IMR-90 (cell line): ENCODE measurements at regions not wholly inside any gene's neighbourhood (a gene's known extent, or its start where the extent isn't known, plus 50 kb on each side); places are given as distances from the start of the nearest gene placed in this dataset.

Experiments used
- ATAC-seq: fragments of 200-7000 bp; cut with Tn5 transposase; 2 replicates; pipeline ENCODE4 v1.9.1; 2020; ENCODE audit warnings: low read depth, mild to moderate bottlenecking, moderate library complexity
- BruUV-seq: library from RNA; stranded (reverse); fragments of 400-500 nt; replicated peaks from 2 replicates; lab custom pipeline; 2021; lab: Mats Ljungman, UMichigan
- CTCF ChIA-PET: fragments of 300-600 bp; formaldehyde crosslinking; extraction: SDS; loops from one replicate; lab custom pipeline; 2021; ENCODE audit warnings: antibody characterized with exemption; lab: Yijun Ruan, JAX
- POLR2A ChIA-PET: fragments of 300-600 bp; sonication (Branson Sonifier 250); formaldehyde crosslinking; loops from one replicate; lab custom pipeline; 2022; ENCODE audit warnings: antibody characterized with exemption; ENCODE audit not compliant: unreplicated experiment; lab: Charles Lee
- DNase-seq: peaks from one replicate; pipeline ENCODE4 v3.0.0; 2013
- H2AFZ ChIP-seq: replicated peaks from 2 replicates; pipeline ENCODE3; 2013; ENCODE audit warnings: low read length, mild to moderate bottlenecking; ENCODE audit not compliant: poor library complexity
- H2AK5ac ChIP-seq: 2 replicates; pipeline ENCODE4 v1.6.1; 2013; ENCODE audit warnings: low read depth, low read length, inconsistent platforms
- H2AK9ac ChIP-seq: replicated peaks from 2 replicates; pipeline ENCODE3; 2013; ENCODE audit warnings: mild to moderate bottlenecking, low read depth, low read length, moderate library complexity; ENCODE audit not compliant: poor library complexity
- H2BK120ac ChIP-seq: 2 replicates; pipeline ENCODE4 v1.6.1; 2013; ENCODE audit warnings: low read depth, low read length, inconsistent platforms
- H2BK15ac ChIP-seq: 3 replicates; pipeline ENCODE4 v1.6.1; 2013; ENCODE audit warnings: low read depth, low read length, inconsistent platforms
- H2BK20ac ChIP-seq: 2 replicates; pipeline ENCODE4 v1.6.1; 2013; ENCODE audit warnings: low read depth, mild to moderate bottlenecking, inconsistent platforms, low read length, moderate library complexity
- H2BK5ac ChIP-seq: 2 replicates; pipeline ENCODE4 v1.6.1; 2013; ENCODE audit warnings: mild to moderate bottlenecking, low read depth, low read length, inconsistent platforms; ENCODE audit not compliant: poor library complexity, severe bottlenecking
- H3K14ac ChIP-seq: replicated peaks from 2 replicates; pipeline ENCODE4 v1.6.1; 2013; ENCODE audit warnings: low read depth, low read length, inconsistent platforms
- H3K18ac ChIP-seq: 2 replicates; pipeline ENCODE4 v1.6.1; 2013; ENCODE audit warnings: low read depth, low read length, control low read depth
- H3K23ac ChIP-seq: 2 replicates; pipeline ENCODE4 v1.6.1; 2013; ENCODE audit warnings: low read depth, low read length, inconsistent platforms
- H3K27ac ChIP-seq: 2 replicates; pipeline ENCODE4 v1.5.1; 2013; ENCODE audit warnings: mild to moderate bottlenecking, control low read depth, low read length; ENCODE audit not compliant: insufficient read depth
- H3K27me3 ChIP-seq: 2 replicates; pipeline ENCODE4 v1.6.1; 2013; ENCODE audit warnings: low read length; ENCODE audit not compliant: control insufficient read depth, insufficient read depth
- H3K36me3 ChIP-seq: 2 replicates; pipeline ENCODE4 v1.6.1; 2013; ENCODE audit warnings: low read length, mixed read lengths; ENCODE audit not compliant: control insufficient read depth, insufficient read depth
- H3K4ac ChIP-seq: 2 replicates; pipeline ENCODE4 v1.6.1; 2013; ENCODE audit warnings: low read depth, low read length, inconsistent platforms
- H3K4me1 ChIP-seq: 2 replicates; pipeline ENCODE4 v1.6.1; 2013; ENCODE audit warnings: low read length, mixed read lengths; ENCODE audit not compliant: control insufficient read depth, insufficient read depth
- H3K4me2 ChIP-seq: 2 replicates; pipeline ENCODE4 v1.6.1; 2013; ENCODE audit warnings: low read depth, mild to moderate bottlenecking, control low read depth, low read length, moderate library complexity
- H3K4me3 ChIP-seq: 2 replicates; pipeline ENCODE4 v1.5.1; 2013; ENCODE audit warnings: low read depth, mild to moderate bottlenecking, control low read depth, low read length, moderate library complexity; ENCODE audit not compliant: insufficient read depth
- H3K56ac ChIP-seq: 2 replicates; pipeline ENCODE4 v1.6.1; 2013; ENCODE audit warnings: low read length, inconsistent platforms; ENCODE audit not compliant: insufficient read depth; ENCODE audit errors: extremely low read depth
- H3K79me1 ChIP-seq, 2 experiments: 2 replicates each; pipeline ENCODE4 v1.6.1; 2013; ENCODE audit warnings: low read length in 2 of 2, inconsistent platforms in 1 of 2, low read depth in 1 of 2
- H3K9ac ChIP-seq: 2 replicates; pipeline ENCODE4 v1.6.1; 2013; ENCODE audit warnings: low read depth, low read length, control low read depth
- H3K9me1 ChIP-seq: 2 replicates; pipeline ENCODE4 v1.6.1; 2013; ENCODE audit warnings: low read length, inconsistent platforms; ENCODE audit not compliant: insufficient read depth
- H3K9me3 ChIP-seq: 2 replicates; pipeline ENCODE4 v1.6.1; 2013; ENCODE audit warnings: low read length; ENCODE audit not compliant: control insufficient read depth, insufficient read depth
- H4K20me1 ChIP-seq: 2 replicates; pipeline ENCODE4 v1.6.1; 2013; ENCODE audit warnings: low read length, inconsistent platforms; ENCODE audit not compliant: insufficient read depth
- H4K5ac ChIP-seq: 2 replicates; pipeline ENCODE4 v1.6.1; 2013; ENCODE audit warnings: mild to moderate bottlenecking, low read depth, low read length, control low read depth
- H4K8ac ChIP-seq, 2 experiments: 2 replicates each; pipeline ENCODE4 v1.6.1; 2013; ENCODE audit warnings: low read depth in 2 of 2, low read length in 2 of 2, control low read depth in 1 of 2, inconsistent platforms in 1 of 2
- H4K91ac ChIP-seq: 2 replicates; pipeline ENCODE4 v1.6.1; 2013; ENCODE audit warnings: low read depth, low read length, inconsistent platforms; ENCODE audit not compliant: insufficient read depth
- BHLHE40 ChIP-seq: fragments of 150-350 bp; IDR thresholded peaks from 2 replicates; pipeline ENCODE4 v1.6.1; 2016; ENCODE audit warnings: mild to moderate bottlenecking, low read depth, low read length
- CEBPB ChIP-seq: IDR thresholded peaks from 2 replicates; pipeline ENCODE4 v1.6.1; 2012; ENCODE audit warnings: low read depth, low read length, improper control_type of control experiment
- CHD1 ChIP-seq: IDR thresholded peaks from 2 replicates; pipeline ENCODE4 v1.6.1; 2012; ENCODE audit warnings: low read depth, low read length, improper control_type of control experiment
- FOS ChIP-seq: fragments of 150-350 bp; IDR thresholded peaks from 2 replicates; pipeline ENCODE4 v1.6.1; 2016; ENCODE audit warnings: low read depth, low read length
- MAFK ChIP-seq: IDR thresholded peaks from 2 replicates; pipeline ENCODE4 v1.6.1; 2012; ENCODE audit warnings: low read depth, low read length, improper control_type of control experiment
- MAZ ChIP-seq: IDR thresholded peaks from 2 replicates; pipeline ENCODE4 v1.6.1; 2012; ENCODE audit warnings: low read depth, mild to moderate bottlenecking, low read length, improper control_type of control experiment, moderate library complexity, borderline replicate concordance
- MXI1 ChIP-seq: IDR thresholded peaks from 2 replicates; pipeline ENCODE4 v1.6.1; 2012; ENCODE audit warnings: low read depth, mild to moderate bottlenecking, low read length, moderate library complexity, borderline replicate concordance
- NFE2L2 ChIP-seq: fragments of 150-350 bp; IDR thresholded peaks from 2 replicates; pipeline ENCODE4 v1.6.1; 2016; ENCODE audit warnings: low read depth, mild to moderate bottlenecking, low read length
- POLR2A ChIP-seq: IDR thresholded peaks from 2 replicates; pipeline ENCODE4 v1.6.1; 2012; ENCODE audit warnings: mild to moderate bottlenecking, low read depth, low read length
- RAD21 ChIP-seq: IDR thresholded peaks from 2 replicates; pipeline ENCODE4 v1.6.1; 2012; ENCODE audit warnings: low read length, improper control_type of control experiment
- RCOR1 ChIP-seq: IDR thresholded peaks from 2 replicates; pipeline ENCODE4 v1.6.1; 2012; ENCODE audit warnings: mild to moderate bottlenecking, low read length, improper control_type of control experiment; ENCODE audit not compliant: insufficient replicate concordance
- RFX5 ChIP-seq: IDR thresholded peaks from 2 replicates; pipeline ENCODE4 v1.8.0; 2012; ENCODE audit warnings: low read depth, mild to moderate bottlenecking, low read length, moderate library complexity
- SMC3 ChIP-seq: fragments of 150-350 bp; IDR thresholded peaks from 2 replicates; pipeline ENCODE4 v1.6.1; 2016; ENCODE audit warnings: low read depth, mild to moderate bottlenecking, antibody characterized with exemption, low read length, moderate library complexity
- WGBS, 2 experiments: methylation state at CpG; one replicate each; pipeline versions ENCODE4 v1.1.5 to v1.1.7; 2013; ENCODE audit warnings: missing lambda C conversion rate in 2 of 2; ENCODE audit not compliant: insufficient read length in 1 of 2; ENCODE audit errors: extremely low coverage in 2 of 2; 5-methylcytosine and 5-hydroxymethylcytosine counted together
- dilution Hi-C: fragments of 300-500 bp; cut with HindIII; formaldehyde crosslinking; loops from one replicate; pipeline ENCODE4 v1.14.3; 2018; ENCODE audit warnings: low sequenced_read_pairs; ENCODE audit not compliant: unreplicated experiment
- in situ Hi-C: fragments of 300-500 bp; cut with MboI; formaldehyde crosslinking; loops from 3 replicates; pipeline ENCODE4 v1.14.3; 2019; ENCODE audit warnings: low sequenced_read_pairs, inconsistent platforms, mixed read lengths
- intact Hi-C: fragments of 100-400 bp; cut with micrococcal nuclease; formaldehyde crosslinking; loops from 2 replicates; pipeline ENCODE4 v1.10.0; 2022
- TF ChIP-seq, protein P1 (sequence below): conservative IDR thresholded peaks from 2 replicates; pipeline ENCODE4 v1.5.1; 2012; ENCODE audit warnings: mild to moderate bottlenecking, low read depth, low read length, improper control_type of control experiment
- TF ChIP-seq, protein P2 (sequence below): fragments of 150-350 bp; IDR thresholded peaks from 2 replicates; pipeline ENCODE4 v1.6.1; 2016; ENCODE audit warnings: low read depth, mild to moderate bottlenecking, low read length, moderate library complexity, borderline replicate concordance
- TF ChIP-seq, protein P3 (sequence below): fragments of 150-350 bp; IDR thresholded peaks from 2 replicates; pipeline ENCODE4 v1.6.1; 2017; ENCODE audit warnings: mild to moderate bottlenecking, antibody characterized with exemption, low read length, low read depth

DNA sequence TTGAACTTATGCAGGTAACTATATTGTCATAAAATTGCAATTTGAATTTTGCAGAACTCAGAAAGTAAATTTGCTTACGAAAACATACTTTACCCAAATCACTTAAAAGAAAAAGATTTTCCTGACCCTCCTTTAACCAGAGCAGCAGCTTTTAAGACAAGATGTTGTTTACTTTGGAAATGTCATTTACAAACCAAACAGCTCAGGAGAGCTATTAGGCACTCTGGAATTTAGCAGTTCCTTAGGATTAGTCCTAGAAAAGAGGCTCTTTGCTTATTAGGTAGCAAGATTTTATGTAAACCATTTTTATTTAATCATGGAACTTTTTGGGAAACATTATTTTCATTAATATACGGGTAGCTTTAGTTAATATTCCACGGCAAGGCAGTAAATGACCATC lies 765.7 kb upstream of the POU3F4 start:
- Histone ChIP-seq H3K18ac (no peak overlapping the region), H4K5ac (no peak overlapping the region), H4K91ac (no peak overlapping the region), H3K27me3 (no peaks in the 10 kb centered on the region; the same call in 1 of the 2 replicates), H4K20me1 (no peaks in the 10 kb centered on the region), H2BK5ac (no peak overlapping the region), H3K79me1 (no peaks in the 10 kb centered on the region), H3K23ac (no peak overlapping the region), H2BK120ac (no peak overlapping the region), H2AFZ (no peak overlapping the region), H3K56ac (no peak overlapping the region), H2AK5ac (no peak overlapping the region), H3K14ac (no peak overlapping the region), H3K4me2 (no peak overlapping the region), H3K4me3 (no peak overlapping the region), H3K27ac (no peak overlapping the region), H2BK15ac (no peak overlapping the region), H3K36me3 (no peaks in the 10 kb centered on the region), H3K9me1 (no peaks in the 10 kb centered on the region), H3K9ac (no peak overlapping the region), H3K4me1 (no peaks in the 10 kb centered on the region), H4K8ac (no peak overlapping the region), H2BK20ac (no peak overlapping the region), H3K4ac (no peak overlapping the region), H3K9me3 (no peaks in the 10 kb centered on the region), H2AK9ac (no peak overlapping the region)
- TF ChIP-seq RAD21 (no peak), BHLHE40 (no peak), MAFK (no peak), MAZ (no peak), RFX5 (no peak), NFE2L2 (no peak), CHD1 (no peak), MXI1 (no peak), SMC3 (no peak), POLR2A (no peak), FOS (no peak), RCOR1 (no peak), CEBPB (no peak)
- TF ChIP-seq, protein P1, sequence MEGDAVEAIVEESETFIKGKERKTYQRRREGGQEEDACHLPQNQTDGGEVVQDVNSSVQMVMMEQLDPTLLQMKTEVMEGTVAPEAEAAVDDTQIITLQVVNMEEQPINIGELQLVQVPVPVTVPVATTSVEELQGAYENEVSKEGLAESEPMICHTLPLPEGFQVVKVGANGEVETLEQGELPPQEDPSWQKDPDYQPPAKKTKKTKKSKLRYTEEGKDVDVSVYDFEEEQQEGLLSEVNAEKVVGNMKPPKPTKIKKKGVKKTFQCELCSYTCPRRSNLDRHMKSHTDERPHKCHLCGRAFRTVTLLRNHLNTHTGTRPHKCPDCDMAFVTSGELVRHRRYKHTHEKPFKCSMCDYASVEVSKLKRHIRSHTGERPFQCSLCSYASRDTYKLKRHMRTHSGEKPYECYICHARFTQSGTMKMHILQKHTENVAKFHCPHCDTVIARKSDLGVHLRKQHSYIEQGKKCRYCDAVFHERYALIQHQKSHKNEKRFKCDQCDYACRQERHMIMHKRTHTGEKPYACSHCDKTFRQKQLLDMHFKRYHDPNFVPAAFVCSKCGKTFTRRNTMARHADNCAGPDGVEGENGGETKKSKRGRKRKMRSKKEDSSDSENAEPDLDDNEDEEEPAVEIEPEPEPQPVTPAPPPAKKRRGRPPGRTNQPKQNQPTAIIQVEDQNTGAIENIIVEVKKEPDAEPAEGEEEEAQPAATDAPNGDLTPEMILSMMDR: no peak
- TF ChIP-seq, protein P2, sequence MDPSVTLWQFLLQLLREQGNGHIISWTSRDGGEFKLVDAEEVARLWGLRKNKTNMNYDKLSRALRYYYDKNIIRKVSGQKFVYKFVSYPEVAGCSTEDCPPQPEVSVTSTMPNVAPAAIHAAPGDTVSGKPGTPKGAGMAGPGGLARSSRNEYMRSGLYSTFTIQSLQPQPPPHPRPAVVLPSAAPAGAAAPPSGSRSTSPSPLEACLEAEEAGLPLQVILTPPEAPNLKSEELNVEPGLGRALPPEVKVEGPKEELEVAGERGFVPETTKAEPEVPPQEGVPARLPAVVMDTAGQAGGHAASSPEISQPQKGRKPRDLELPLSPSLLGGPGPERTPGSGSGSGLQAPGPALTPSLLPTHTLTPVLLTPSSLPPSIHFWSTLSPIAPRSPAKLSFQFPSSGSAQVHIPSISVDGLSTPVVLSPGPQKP: no peak
- TF ChIP-seq, protein P3, sequence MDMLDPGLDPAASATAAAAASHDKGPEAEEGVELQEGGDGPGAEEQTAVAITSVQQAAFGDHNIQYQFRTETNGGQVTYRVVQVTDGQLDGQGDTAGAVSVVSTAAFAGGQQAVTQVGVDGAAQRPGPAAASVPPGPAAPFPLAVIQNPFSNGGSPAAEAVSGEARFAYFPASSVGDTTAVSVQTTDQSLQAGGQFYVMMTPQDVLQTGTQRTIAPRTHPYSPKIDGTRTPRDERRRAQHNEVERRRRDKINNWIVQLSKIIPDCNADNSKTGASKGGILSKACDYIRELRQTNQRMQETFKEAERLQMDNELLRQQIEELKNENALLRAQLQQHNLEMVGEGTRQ: no peak
- ChIA-PET POLR2A (no interaction called here), CTCF (interaction anchor here (0.7 kb wide), 1 partner anchor 714 kb away, joined by 4 read pairs; no protein-coding TSS in a partner anchor)
- DNase-seq (no peak), ATAC-seq (no peak)
- WGBS, 2 experiments: no CpG with 5 or more reads among the region's 3 CpGs
- BruUV-seq: no TSS peak
- intact Hi-C loops: no loop called here
- dilution Hi-C loops: no loop called here
- in situ Hi-C loops: loop anchor here (10.0 kb wide), 1 partner anchor 62 kb away; no protein-coding TSS in a partner anchor
